Neuronal stem cell (in vitro differentiated cells): ENCODE measurements at regions not wholly inside any gene's neighbourhood (a gene's known extent, or its start where the extent isn't known, plus 50 kb on each side); places are given as distances from the start of the nearest gene placed in this dataset.

Experiments used
- DNase-seq: peaks from one replicate; pipeline ENCODE4 v3.0.0-alpha.2; 2013; ENCODE audit warnings: low spot score
- H2AFZ ChIP-seq: one replicate; pipeline ENCODE4 v1.6.1; 2013; ENCODE audit warnings: mild to moderate bottlenecking, low read length, inconsistent platforms
- H2AK5ac ChIP-seq: 2 replicates; pipeline ENCODE4 v1.6.1; 2013; ENCODE audit warnings: low read depth, mild to moderate bottlenecking, inconsistent platforms, low read length, moderate library complexity, mixed read lengths
- H2BK120ac ChIP-seq: 2 replicates; pipeline ENCODE4 v1.6.1; 2013; ENCODE audit warnings: low read depth, mild to moderate bottlenecking, inconsistent platforms, low read length, moderate library complexity, mixed read lengths
- H2BK12ac ChIP-seq: one replicate; pipeline ENCODE4 v1.6.1; 2013; ENCODE audit warnings: low read length, inconsistent platforms
- H2BK15ac ChIP-seq: 2 replicates; pipeline ENCODE4 v1.6.1; 2013; ENCODE audit warnings: mild to moderate bottlenecking, low read length, inconsistent platforms, mixed read lengths
- H2BK5ac ChIP-seq: one replicate; pipeline ENCODE4 v1.6.1; 2013; ENCODE audit warnings: inconsistent platforms, mild to moderate bottlenecking, low read length, moderate library complexity
- H3K14ac ChIP-seq: one replicate; pipeline ENCODE4 v1.6.1; 2013; ENCODE audit warnings: low read length, inconsistent platforms
- H3K18ac ChIP-seq: 2 replicates; pipeline ENCODE4 v1.6.1; 2013; ENCODE audit warnings: low read length, inconsistent platforms
- H3K23ac ChIP-seq: 2 replicates; pipeline ENCODE4 v1.6.1; 2013; ENCODE audit warnings: low read depth, mild to moderate bottlenecking, mixed read lengths, low read length, inconsistent platforms; ENCODE audit not compliant: poor library complexity
- H3K27ac ChIP-seq: replicated peaks from 3 replicates; pipeline ENCODE4 v1.5.1; 2013; ENCODE audit warnings: low read length, inconsistent platforms
- H3K27me3 ChIP-seq, 3 experiments: 2 replicates each; pipeline ENCODE4 v1.6.1; 2013; ENCODE audit warnings: low read length in 3 of 3, mild to moderate bottlenecking in 2 of 3, inconsistent platforms in 1 of 3, low read depth in 1 of 3, mixed read lengths in 1 of 3, moderate library complexity in 1 of 3; ENCODE audit not compliant: control insufficient read depth in 3 of 3, insufficient read depth in 3 of 3
- H3K36me3 ChIP-seq, 2 donors: replicated peaks in 1 of 2; 2 replicates each; pipeline ENCODE4 v1.6.1; 2013; ENCODE audit warnings: low read length in 2 of 2; ENCODE audit not compliant: control insufficient read depth in 2 of 2, insufficient read depth in 2 of 2
- H3K4ac ChIP-seq: 2 replicates; pipeline ENCODE4 v1.6.1; 2013; ENCODE audit warnings: inconsistent platforms, mild to moderate bottlenecking, low read length, moderate library complexity
- H3K4me1 ChIP-seq, 2 donors: 1 replicate in 1 of 2; 2 replicates in 1 of 2; pipeline ENCODE4 v1.6.1; 2013; ENCODE audit warnings: low read length in 2 of 2, low read depth in 1 of 2; ENCODE audit not compliant: control insufficient read depth in 2 of 2, insufficient read depth in 1 of 2
- H3K4me2 ChIP-seq: one replicate; pipeline ENCODE4 v1.6.1; 2013; ENCODE audit warnings: mild to moderate bottlenecking, low read length, inconsistent platforms; ENCODE audit not compliant: insufficient read depth, poor library complexity, severe bottlenecking
- H3K4me3 ChIP-seq, 2 donors: 2 replicates each; pipeline ENCODE4 v1.5.1; 2013; ENCODE audit warnings: low read length in 2 of 2, mild to moderate bottlenecking in 2 of 2, inconsistent platforms in 1 of 2, moderate library complexity in 1 of 2
- H3K79me1 ChIP-seq: one replicate; pipeline ENCODE4 v1.6.1; 2013; ENCODE audit warnings: low read depth, mild to moderate bottlenecking, inconsistent platforms, low read length, moderate library complexity
- H3K9ac ChIP-seq: one replicate; pipeline ENCODE4 v1.6.1; 2013; ENCODE audit warnings: mild to moderate bottlenecking, low read depth, low read length, inconsistent platforms; ENCODE audit not compliant: poor library complexity
- H3K9me3 ChIP-seq, 2 donors: replicated peaks in 1 of 2; 2 replicates each; pipeline versions ENCODE3 to v1.6.1; 2013; ENCODE audit warnings: low read length in 2 of 2, mild to moderate bottlenecking in 2 of 2, inconsistent platforms in 1 of 2, low read depth in 1 of 2, mixed read lengths in 1 of 2, moderate library complexity in 1 of 2; ENCODE audit not compliant: control insufficient read depth in 2 of 2, insufficient read depth in 1 of 2
- H4K8ac ChIP-seq: one replicate; pipeline ENCODE4 v1.6.1; 2013; ENCODE audit warnings: low read depth, mild to moderate bottlenecking, inconsistent platforms, low read length, moderate library complexity
- H4K91ac ChIP-seq: one replicate; pipeline ENCODE4 v1.6.1; 2013; ENCODE audit warnings: low read length, low read depth, mild to moderate bottlenecking, inconsistent platforms; ENCODE audit not compliant: poor library complexity
- WGBS, 2 donors: extraction: QIAGEN DNeasy Blood & Tissue Kit; methylation state at CpG; one replicate each; pipeline ENCODE4 v1.1.7; 2013; ENCODE audit warnings: missing lambda C conversion rate in 2 of 2, mixed read lengths in 1 of 2; ENCODE audit not compliant: insufficient read length in 2 of 2, insufficient replicate concordance in 1 of 2; ENCODE audit errors: extremely low coverage in 2 of 2; 5-methylcytosine and 5-hydroxymethylcytosine counted together

DNA sequence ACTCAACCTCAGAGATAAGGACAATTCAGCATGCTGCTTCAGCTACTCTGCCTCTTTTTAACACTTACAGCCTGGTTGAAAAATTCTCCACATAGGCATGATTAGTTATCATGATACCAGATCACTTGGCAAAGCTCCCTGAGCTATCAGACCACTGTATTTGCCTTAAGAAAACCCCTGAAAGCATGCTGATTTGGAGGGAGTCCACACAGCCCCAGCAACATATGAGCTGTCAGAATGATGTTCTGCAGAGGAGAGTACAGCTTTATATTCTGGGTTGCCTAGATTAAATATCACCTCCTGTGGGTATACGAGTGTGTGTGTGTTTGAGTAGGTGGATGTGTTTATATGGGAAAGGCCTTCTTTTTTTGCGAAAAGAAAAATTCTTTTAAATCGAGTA is 170.2 kb upstream of the CHRM2 start:
- Histone ChIP-seq H3K4me1 (peaks cover 0 to 1% of the 10 kb centered on the region in 2 donors), H3K27ac (no peak overlapping the region), H3K23ac (no peak overlapping the region), H3K36me3 (no peaks in the 10 kb centered on the region), H2BK5ac (no peak overlapping the region), H2BK15ac (no peak overlapping the region), H3K4ac (no peak overlapping the region), H2AK5ac (no peak overlapping the region), H3K4me3 (no peak overlapping the region), H3K27me3 (no peaks in the 10 kb centered on the region), H3K4me2 (no peak overlapping the region), H3K79me1 (no peaks in the 10 kb centered on the region), H3K9ac (no peak overlapping the region), H3K18ac (no peak overlapping the region), H2BK12ac (no peak overlapping the region), H3K9me3 (no peaks in the 10 kb centered on the region), H2BK120ac (no peak overlapping the region), H4K91ac (no peak overlapping the region), H4K8ac (no peak overlapping the region), H2AFZ (no peak overlapping the region), H3K14ac (no peak overlapping the region)
- DNase-seq, result no peak
- no CpG with 5 or more reads among the region's 3 CpGs for WGBS, 2 donors

DNA sequence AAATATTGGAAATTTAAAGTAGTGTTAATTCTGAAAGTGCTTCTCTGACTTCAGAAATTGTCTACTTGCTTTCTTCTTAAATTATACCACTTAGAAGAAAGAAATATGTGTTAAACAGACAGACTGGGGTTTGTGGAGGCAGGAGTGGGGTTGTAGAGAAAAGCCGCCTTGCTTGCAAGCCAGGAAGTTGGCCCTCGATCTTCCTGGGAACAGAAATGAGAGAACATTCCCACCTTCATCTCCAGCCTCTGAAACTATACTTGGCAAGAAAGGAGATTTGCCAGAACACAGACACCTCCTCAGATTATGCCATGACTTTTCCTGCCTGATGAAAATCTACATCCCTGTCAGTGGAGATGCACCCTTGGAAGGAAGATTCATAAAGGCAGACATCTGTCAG is 171.2 kb upstream of the CHRM2 start:
- H3K36me3 ChIP-seq, result no peaks in the 10 kb centered on the region
- H4K91ac ChIP-seq, result no peak overlapping the region
- H4K8ac ChIP-seq, result no peak overlapping the region
- H3K4me3 ChIP-seq, result no peak overlapping the region
- H2BK5ac ChIP-seq, result no peak overlapping the region
- H2AFZ ChIP-seq, result no peak overlapping the region
- no peak overlapping the region for H2AK5ac ChIP-seq
- no peak overlapping the region for H3K4ac ChIP-seq
- no peaks in the 10 kb centered on the region for H3K27me3 ChIP-seq
- H3K9me3 ChIP-seq, result no peaks in the 10 kb centered on the region
- H3K27ac ChIP-seq, result no peak overlapping the region
- H3K14ac ChIP-seq, result no peak overlapping the region
- no peaks in the 10 kb centered on the region for H3K4me1 ChIP-seq
- DNase-seq, result no peak
- no peak overlapping the region for H3K23ac ChIP-seq
- no peak overlapping the region for H3K9ac ChIP-seq
- H3K79me1 ChIP-seq, result no peaks in the 10 kb centered on the region
- no peak overlapping the region for H2BK120ac ChIP-seq
- no peak overlapping the region for H3K4me2 ChIP-seq
- no peak overlapping the region for H3K18ac ChIP-seq
- no peak overlapping the region for H2BK15ac ChIP-seq
- no peak overlapping the region for H2BK12ac ChIP-seq
- no CpG with 5 or more reads among the region's 2 CpGs for WGBS, 2 donors

DNA sequence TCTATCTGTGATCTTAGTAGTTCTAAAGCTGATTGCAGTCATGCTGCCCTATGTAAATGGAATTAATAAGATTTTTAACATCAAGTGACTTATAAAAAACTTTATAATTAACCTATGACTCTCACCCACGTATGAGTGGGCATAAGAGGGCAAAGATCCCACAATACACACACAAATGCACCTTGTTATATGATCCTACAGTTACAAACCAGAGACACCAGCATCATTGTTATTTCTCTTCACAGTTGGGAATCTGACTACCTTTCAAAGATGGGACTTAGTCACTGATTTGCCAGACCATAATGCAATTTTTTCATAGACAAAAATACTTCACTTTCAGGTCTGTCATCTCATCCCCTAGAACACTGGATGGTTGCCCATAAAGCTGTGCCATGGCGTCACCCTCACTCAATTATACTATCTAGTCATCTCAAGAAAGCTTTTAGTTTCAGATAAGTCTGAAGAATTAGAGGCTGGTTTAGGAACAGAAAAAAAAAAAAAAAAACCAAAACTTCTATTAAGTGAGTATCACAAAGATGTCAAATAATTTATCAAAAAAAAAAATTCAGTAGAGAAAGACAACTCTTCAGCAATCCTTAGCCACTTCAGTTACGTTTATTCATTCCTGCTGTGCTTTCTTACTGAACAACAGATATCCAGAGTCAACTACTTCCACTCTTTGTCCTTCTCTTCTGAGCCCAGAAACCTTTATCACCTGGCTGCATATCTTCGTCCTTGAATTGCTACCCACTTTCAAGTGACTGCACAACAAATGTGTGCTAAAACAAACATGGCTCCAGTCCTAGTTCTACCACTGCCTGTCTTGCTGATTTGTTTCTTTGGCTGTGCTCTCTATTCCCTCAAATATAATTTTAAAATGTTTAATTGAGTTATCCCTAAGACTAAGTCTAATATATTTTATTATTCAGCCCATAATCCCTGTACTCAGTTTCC is 175.0 kb upstream of the CHRM2 start:
- no peak overlapping the region for H2BK15ac ChIP-seq
- H3K36me3 ChIP-seq, result no peaks in the 10 kb centered on the region
- no CpG with 5 or more reads among the region's 4 CpGs for whole genome bisulfite sequencing, 2 donors

DNA sequence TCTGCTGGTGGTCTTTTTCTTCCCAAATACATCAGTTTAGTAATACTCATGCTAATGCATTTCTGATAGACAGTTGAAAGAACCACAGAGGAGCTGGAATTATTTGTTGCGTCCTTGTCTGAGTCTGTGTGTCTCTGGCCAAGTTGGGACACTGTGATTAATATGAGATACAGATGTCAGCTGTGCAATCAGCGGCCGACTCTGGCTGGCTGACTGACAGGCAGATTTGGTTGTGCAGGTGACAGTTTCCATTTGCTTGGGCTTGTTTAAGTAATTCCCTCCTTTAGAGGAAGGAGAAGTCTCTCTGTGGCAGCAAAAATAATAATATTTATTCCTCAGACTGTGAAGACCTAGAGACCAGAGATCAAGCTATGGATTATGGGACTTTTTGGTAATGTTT is 176.2 kb upstream of the CHRM2 start:
- Histone ChIP-seq H4K91ac (no peak overlapping the region), H3K4me1 (no peaks in the 10 kb centered on the region), H2AK5ac (no peak overlapping the region), H3K4me2 (no peak overlapping the region), H3K27ac (no peak overlapping the region), H4K8ac (no peak overlapping the region), H2BK5ac (no peak overlapping the region), H3K18ac (no peak overlapping the region), H2AFZ (no peak overlapping the region), H3K4me3 (no peak overlapping the region), H2BK15ac (no peak overlapping the region), H2BK120ac (no peak overlapping the region), H2BK12ac (no peak overlapping the region), H3K27me3 (no peaks in the 10 kb centered on the region), H3K9ac (no peak overlapping the region), H3K36me3 (no peaks in the 10 kb centered on the region), H3K4ac (no peak overlapping the region), H3K9me3 (no peaks in the 10 kb centered on the region), H3K14ac (no peak overlapping the region), H3K79me1 (no peaks in the 10 kb centered on the region), H3K23ac (no peak overlapping the region)
- DNase-seq, result no peak
- WGBS, 2 donors, result no CpG with 5 or more reads among the region's 3 CpGs

More for the DNA sequence above, 175.0 kb upstream of the CHRM2 start:
- Histone ChIP-seq H4K8ac (no peak overlapping the region), H3K9me3 (no peaks in the 10 kb centered on the region), H3K14ac (no peak overlapping the region), H3K79me1 (no peaks in the 10 kb centered on the region), H3K4me3 (no peak overlapping the region), H3K27me3 (no peaks in the 10 kb centered on the region), H3K4ac (no peak overlapping the region), H2BK120ac (no peak overlapping the region), H4K91ac (no peak overlapping the region), H3K18ac (no peak overlapping the region), H2BK5ac (no peak overlapping the region), H3K27ac (no peak overlapping the region), H2AK5ac (no peak overlapping the region), H3K9ac (no peak overlapping the region), H3K23ac (no peak overlapping the region), H2BK12ac (no peak overlapping the region), H3K4me2 (no peak overlapping the region), H2AFZ (no peak overlapping the region), H3K4me1 (no peaks in the 10 kb centered on the region)
- DNase-seq, result no peak
